HG03457 (cell line): ENCODE measurements at regions not wholly inside any gene's neighbourhood (a gene's known extent, or its start where the extent isn't known, plus 50 kb on each side); places are given as distances from the start of the nearest gene placed in this dataset.
"Not testable (repeated sequence)": the region's sequence is repeated elsewhere in the genome, so short reads cannot be mapped to it uniquely, and the experiment has no call there.

Source experiments
- ATAC-seq: cut with Tn5 transposase; IDR thresholded peaks from one replicate; pipeline ENCODE4 v1.9.1; 2021; ENCODE audit warnings: moderate number of reproducible peaks; ENCODE audit not compliant: unreplicated experiment

DNA sequence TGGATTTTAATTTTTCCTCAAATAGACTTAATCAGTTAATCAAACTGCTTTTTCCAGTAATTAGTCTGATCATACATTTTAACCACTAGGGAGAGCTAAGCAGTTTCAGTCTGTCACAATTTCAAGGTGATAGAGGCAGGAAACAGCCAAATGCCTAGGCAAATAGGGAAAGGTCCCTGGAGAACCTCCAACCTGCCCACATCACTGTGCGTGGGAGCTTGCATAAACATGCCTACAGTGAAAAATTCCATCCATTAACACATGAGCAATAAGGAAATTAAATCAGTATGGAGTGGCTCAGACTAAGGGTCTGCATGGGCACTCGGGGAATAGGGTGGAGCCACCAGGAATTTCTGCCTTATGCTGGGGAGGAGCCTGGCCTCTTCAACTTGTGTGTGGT lies 74.6 kb downstream of the AASDHPPT start:
- no peak for ATAC-seq

DNA sequence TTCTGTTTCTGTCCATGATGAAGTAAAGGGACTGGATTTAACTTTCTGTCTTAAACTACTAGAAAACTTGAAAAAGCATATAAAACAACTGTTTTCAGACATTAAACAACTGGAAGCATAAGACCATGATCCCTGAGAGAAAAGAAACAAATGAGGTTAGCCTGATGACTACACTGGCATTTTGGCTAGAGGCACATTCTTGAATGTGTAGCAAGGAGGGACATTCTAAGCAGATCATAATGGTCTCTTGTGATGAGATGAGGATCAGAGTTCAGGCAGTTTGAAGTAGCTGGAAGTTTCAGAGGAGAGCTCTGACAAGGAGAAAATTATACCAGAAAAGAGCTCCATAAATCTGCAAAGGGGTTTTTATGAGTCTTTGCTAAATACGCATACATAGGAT lies 75.4 kb downstream of the AASDHPPT start:
- ATAC-seq = no peak

DNA sequence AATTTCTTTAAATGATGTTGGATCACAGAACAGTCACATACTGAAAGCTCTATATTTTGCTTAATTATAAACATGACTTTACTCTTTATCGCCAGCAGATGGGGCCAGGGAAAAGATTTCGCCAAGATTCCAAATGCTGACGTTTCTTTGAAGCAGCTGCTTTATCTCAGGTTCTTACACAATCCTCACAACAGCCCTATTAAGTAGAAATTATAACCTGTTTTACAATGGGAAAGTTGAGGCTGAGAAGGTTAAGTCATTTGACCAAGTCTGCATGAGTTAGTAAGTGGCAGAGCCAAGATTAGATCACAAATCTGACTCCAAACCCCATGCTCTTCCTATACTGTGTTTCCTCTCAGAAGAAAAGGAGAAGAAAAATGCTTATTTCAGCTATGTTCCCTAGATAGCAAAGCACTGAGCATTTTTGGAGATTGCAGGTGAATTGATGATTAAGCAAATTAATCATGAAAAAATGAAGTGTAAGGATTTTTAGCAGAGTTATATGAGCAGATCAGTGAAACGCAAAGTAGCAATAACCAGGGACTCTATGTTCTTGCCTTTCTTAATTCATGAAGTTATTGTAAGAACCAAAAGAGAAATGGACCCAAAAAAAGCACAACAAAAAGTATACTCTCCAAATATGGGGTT lies 79.0 kb downstream of the AASDHPPT start:
- ATAC-seq = peak; percentile 63

DNA sequence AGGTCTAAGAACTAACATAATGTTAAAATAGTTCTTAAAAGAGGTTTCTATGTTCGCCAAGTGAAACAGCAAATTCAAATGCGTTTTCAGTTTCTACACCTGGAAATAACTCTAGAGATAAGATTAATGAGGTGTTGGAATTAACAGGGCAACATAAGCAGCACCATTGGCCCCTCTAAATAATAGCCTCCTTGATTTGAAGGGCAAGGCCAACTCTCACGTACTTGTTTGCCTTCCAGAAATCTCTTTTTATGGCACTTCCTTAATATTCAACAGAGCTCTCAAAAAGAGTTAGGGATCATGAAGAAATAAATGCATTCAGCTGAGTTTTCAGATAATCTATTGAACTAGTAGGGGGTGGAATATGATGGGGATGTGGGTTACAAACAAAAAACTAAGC lies 80.9 kb downstream of the AASDHPPT start:
- ATAC-seq = no peak

DNA sequence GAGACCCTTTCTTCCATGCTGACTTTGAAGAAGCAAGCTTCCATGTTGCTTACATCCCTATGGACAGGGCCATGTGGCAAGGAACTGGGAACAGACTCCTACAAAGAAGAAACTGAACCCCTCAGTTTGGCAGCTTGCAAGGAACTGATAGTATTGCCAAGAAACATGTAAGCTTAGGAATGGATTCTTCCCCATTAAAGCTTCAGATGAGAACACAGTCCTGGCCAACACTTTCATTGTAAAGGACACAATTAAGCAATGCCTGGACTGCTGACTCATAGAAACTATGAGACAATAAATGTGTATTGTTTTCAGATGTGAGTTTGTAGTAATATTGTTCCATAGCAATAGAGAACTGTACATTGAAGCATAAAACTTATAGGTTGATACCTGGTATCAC lies 82.4 kb downstream of the AASDHPPT start:
- no peak for ATAC-seq

DNA sequence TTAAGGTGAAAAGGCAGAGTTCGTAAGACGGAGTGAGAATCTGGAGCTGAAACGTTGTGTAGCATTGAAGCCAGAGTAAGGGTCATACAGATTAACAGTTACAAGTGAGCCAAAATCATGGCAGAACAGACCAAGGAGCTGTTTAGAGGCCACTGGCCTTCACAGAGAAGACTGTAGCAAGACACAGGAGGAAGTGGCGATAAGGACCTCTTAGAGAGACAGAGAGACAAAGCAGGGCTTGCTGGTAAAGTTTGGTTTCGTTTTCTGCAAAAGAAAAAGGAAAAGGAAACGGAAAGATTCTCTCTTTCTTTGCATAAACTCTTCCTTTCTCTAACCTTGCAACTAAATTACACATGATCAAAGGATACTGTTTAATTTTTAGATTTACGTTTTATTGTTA lies 83.0 kb downstream of the AASDHPPT start:
- ATAC-seq = no peak

DNA sequence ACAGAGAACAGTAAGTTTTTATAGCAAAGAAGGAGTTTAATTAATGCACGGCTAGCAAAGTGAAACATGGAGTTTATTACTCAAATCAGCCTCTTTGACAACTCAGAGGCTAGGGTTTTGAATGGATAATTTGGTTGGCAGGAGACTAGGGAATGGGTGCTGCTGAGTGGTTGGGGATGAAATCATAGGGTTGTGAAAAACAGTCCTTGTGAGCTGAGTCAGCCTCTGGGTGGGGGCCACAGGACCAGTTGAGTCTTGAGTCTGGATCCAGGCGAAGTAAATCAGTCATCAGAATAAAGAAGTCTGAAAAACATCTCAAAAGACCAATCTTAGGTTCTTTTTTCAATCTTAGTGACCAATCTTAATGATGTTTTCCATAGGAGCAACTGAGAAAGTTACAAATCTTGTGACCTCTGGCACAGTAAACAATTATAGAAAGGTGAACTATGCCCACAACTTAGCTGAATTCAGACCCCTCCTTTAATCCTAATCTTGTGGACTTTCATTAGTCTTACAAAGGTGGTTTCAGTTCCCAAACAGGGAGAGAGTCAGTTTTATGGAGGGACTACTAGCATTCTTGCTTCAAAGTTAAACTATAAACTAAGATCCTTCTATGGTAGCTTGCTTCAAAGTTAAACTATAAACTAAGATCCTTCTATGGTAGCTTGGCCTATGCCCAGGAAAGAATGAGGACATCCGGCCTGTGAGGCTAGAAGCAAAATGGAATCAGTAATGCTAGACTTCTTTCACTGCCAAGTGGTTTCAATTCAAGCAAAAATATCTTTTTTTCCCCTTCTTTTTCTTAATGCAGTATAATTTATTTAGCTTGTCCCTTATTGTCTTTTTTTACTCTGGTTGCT lies 84.5 kb downstream of the AASDHPPT start:
- no peak for ATAC-seq

DNA sequence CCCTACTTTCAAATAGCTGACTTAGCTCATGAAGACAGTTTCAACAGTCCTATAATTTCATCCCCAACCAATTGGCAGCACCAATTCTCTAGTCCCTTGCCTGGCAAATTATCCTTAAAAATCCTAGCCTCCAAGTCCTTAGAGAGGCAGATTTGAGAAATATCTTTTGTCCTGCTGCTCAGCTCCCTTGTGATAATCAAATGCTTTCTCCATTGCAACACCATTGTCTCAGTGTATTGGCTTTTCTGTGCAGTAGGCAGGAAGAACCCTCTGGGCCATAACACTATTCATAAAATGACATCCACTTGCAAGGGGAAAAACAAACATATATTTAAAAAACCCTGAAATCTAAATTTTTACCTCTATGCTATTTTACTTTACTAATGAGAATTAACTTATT lies 89.6 kb downstream of the AASDHPPT start:
- ATAC-seq = no peak

DNA sequence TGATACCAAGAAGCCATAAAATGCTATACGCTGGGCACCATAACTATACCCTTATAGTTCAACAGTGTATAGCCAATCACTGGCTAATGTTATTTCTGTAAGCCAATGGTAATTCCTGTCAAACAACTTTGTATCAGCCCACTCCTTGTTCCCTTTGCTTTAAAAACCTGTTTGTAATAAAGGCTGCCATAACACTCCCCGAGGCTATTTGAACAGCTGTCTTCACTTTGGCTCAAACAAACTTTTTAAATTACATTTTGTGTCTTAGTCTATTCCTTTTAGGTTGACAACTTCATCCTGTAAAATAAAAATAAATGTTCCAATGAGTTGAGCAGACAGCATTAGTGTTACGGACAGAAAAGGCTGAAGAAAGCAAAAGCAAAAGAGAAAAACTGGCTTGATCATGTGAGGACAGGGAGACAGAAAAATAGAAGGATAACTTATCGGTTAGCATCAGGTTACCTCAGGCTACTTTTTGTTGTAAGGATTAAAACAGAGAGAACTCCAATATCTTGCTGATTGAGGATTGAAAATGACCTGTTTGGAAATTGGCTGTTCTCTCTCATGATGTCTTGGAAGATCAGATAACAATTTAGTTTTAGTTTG lies 95.0 kb downstream of the AASDHPPT start:
- no peak for ATAC-seq

DNA sequence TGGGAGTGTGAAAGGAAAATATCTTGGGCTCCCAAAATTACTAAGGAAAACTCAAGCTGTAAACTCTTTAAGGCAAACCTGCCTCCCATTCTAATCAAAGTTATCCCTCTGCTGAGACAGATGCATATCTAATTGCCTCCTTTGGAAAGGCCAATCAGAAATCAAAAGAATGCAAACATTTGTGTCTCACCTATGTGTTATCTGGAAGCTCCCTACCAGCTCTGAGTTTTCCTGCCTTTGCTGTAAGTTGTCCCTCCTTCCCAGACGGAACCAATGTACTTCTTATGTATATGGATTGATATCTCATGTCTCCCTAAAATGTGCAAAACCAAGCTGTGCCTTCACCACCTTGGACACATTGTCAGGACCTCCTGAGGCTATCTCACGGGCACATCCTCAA lies 95.8 kb downstream of the AASDHPPT start:
- no peak for ATAC-seq

DNA sequence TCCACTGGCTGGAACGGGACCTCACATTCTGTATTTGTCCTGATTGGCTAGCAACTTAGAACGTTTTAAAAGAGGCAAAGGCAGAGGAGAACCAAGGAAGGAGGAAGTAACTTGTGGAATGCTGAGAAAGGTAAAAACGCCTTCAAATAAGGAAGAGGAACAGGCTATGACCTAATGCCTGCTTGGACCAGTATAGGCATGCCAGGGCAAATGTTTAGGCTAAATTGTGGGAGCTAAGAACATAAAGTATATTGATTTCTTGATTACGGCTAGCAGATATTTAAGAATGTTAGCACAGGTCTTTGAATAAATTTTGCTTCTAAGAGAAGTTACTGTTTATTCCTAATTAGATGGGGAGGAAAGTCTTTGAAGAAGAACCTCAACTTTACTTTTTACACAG lies 96.5 kb downstream of the AASDHPPT start:
- ATAC-seq = not testable (repeated sequence)

DNA sequence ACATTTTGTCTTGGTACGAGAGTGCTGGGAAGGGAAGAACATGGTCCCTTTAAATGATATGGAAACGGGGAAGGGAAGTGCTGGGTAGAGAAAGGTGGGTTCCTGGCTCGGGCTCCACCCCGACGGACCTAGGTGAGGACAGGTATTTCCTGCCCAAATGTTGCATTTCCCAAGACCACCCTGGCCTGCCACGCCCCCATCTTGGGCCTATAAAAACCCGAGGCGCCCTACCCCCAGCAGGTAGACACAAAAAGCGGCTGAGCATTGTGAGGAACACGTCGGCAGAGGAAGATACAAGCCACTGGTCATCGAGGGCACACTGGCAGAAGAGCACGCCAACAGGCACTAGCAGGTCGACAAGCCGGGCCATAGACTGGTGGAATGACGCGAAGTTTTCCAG lies 99.4 kb downstream of the AASDHPPT start:
- ATAC-seq = no peak

DNA sequence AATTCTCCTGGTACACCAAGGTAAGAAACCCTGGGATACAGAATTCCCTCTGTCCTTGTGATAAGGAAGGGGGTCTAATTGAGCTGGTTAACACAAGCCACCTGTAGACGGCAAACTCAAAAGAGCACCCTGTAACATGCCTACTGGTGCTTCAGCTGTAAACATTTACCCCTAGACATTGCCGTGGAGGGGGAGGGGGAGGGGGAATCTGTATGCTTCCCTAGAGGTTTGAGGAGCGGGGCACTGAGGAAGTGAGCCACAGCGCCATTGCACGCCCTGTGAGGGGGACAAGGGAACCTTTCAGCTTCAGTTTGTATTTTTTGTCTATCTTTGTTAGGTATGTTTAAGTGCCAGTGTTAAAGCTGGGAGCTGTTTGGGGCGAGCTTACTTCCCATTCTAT lies 99.8 kb downstream of the AASDHPPT start:
- no peak for ATAC-seq

DNA sequence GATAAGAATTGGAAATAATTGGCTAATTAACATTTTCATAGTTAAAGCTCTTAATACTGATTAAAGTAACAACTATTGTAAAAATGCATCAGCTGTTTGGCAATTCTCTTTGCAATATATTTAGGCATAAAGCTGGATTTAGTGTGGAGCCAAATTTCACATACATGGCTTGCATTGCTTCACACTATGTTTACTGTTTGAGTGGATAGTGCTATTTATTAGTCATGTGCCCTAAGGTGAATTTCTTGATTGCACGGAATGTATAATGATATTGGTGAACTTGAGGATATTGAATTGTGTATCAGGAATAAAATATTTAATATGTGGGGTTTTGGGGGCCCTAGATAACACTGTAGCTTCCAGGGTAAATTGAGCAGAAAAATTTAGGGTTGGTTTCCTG lies 100.9 kb downstream of the AASDHPPT start:
- ATAC-seq = no peak

DNA sequence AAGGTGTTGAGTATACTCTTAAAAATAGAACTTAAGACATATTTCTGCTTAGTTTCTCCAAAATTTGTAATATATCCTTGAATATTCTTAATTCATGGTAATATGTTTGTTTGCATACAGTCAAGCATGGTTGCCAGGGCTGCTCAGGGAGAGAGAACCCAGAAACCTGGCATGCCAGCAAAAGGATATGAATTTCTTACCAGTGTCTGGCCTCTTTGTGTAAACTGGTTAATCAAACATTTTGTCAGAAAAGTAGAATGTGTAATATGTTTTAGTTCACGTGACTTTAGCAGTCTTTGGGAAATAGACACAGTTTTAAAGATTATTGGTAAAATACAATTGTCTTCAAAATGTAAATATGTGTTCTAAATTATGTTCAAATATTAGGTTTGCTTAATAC lies 101.6 kb downstream of the AASDHPPT start:
- no peak for ATAC-seq

DNA sequence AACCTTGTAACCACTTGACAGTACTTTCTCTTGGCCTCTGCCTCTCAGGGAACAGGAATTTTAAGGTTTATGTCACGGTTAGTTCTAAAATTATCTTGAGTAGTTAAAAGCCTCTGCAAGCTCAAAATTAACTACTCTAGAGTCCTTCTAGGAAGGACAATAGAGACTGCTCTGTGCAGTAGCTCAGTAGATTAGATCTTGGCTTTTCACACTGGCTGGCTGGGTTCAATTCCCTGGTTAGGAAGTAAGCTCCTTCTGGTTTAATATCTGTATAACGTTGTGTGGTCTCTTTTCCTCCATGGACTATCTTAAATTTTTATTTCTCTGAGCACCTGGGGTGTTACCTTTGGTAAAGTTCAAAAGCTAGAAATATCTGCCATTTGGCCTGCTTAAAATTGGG lies 109.2 kb downstream of the AASDHPPT start:
- ATAC-seq = no peak

DNA sequence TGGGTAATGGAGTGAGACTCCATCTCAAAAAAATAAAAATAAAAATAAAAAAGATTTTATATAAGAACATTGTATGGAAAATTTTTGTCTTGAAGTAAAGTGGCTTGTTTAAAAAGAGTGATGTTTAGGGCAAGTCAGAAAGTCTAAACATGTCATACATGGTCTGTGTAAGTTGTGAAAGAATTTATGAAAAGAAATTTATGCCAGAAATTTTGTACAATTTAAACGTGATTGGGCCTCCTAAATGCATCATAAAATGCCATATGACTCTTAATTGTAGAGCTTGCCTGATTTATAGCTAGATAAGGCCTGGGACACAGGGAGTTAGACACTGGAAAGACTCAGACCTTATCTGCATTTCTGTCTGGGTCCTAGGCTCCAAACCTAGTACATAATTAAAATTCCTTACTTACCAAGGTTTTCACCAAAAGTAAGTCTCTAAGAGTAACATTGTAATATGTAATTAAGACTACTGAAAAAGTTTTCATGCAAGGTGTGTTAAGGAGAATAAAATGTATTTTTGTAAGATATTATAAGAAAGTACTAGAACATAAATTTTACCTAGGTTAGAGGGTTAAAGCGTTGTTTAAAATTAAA lies 110.5 kb downstream of the AASDHPPT start:
- ATAC-seq = no peak

DNA sequence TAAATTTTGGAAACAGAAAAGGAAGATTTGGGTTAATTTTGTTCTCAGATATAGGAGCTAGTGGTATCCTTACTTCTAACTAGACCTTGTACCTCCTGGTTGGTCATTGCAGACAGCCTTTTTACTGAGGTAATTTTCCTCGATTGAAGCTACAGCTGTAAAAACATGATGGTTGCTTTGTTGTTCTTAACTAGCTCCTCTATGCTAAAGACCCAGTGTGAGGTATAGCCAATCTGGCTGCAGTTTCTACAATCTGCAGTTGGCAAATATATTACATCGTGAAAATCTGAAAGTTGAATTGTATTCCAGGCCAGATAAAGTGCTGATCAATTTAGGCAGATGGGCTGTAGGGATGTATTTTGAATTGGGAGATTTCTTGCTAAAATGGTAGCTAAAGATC lies 116.5 kb downstream of the AASDHPPT start:
- ATAC-seq = no peak

DNA sequence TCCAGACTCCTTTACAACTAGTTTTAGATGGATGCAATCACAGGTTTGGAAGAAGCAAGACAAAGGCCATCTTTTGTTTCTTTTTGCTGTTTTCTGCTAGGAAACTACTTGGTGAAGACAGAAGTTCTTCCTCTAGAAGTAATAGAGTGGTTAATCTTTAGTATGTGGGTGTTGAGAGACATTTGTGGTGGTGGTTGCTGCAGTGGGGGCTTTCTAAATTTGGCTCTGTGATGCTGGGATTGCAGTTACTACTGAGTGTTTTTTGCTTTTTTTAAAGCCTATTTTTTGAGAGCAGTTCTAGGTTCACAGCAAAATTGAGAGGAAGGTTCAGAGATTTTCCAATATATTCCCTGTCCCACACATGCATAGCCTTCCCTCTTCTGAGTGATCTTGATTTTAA lies 120.0 kb downstream of the AASDHPPT start:
- ATAC-seq = no peak

DNA sequence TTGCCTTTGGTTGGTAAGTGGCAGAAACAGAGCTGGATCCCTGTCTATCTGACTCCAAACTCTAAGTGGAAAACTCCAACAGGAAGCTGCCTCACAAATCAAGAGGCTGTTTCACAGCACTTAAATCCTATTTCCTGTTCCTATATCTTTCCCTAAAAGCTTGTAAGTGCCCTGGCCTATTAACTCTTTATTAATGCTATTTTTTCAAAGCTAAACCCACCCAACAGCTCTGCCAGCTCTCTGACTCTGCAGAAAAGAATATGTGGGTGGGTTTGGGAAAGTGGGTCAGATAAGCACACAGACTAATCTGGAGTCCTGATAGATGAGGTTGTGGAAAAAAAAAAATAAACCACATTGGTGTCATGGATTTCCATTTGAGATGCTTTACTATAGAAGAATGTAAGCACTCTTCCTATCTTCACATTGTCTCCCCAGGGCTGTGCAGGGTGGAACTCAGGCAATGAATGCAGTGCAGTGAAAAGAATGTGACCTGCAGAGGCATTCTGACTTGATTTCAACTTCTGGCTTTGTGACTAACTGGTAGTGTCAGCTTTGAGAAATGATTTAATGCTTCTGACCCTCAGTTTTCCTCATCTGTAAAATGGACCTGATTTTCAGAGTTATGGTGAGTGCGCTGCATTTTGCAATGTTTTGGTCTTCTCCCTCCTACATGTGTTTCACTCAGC lies 125.6 kb downstream of the AASDHPPT start:
- no peak for ATAC-seq

DNA sequence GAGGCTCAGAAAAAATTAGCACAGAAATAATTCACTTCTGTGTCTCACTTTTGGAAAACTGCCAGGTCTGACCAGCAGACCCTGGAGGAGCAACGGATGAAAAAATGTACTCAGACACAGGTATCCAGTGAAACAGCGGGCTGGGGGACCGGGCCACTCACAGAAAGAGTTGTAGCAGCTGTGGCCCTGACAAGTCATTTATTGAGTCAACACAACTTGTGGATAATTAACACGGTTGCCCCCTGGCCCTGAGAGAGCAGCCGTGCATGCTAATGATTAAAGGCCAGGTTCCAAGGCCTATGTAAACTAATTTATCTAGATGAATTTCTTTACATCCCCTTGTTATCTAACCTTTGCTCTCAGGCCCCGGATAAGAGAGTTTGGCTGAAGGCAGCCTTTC lies 131.3 kb downstream of the AASDHPPT start:
- no peak for ATAC-seq
